Peyer's patch (tissue), 4 donors: ENCODE measurements at regions not wholly inside any gene's neighbourhood (a gene's known extent, or its start where the extent isn't known, plus 50 kb on each side); places are given as distances from the start of the nearest gene placed in this dataset.
"Not testable (repeated sequence)": the region's sequence is repeated elsewhere in the genome, so short reads cannot be mapped to it uniquely, and the experiment has no call there.

ENCODE experiments used
- POLR2A ChIP-seq, 2 donors: fragments of 450-650 bp; IDR thresholded peaks; one replicate each; pipeline ENCODE4 v1.5.1; 2017; ENCODE audit warnings: antibody characterized with exemption in 2 of 2, mild to moderate bottlenecking in 2 of 2, moderate library complexity in 2 of 2
- TF ChIP-seq, protein P1 (sequence below), 6 experiments: fragments of 450-650 bp in 4 of 6; fragments of 200-600 bp in 2 of 6; sonication (generic) in 1 of 6; IDR thresholded peaks; one replicate each; pipeline ENCODE4 v1.5.1; 2017 to 2019; ENCODE audit warnings: antibody characterized with exemption in 6 of 6, mild to moderate bottlenecking in 3 of 6, moderate library complexity in 1 of 6

DNA sequence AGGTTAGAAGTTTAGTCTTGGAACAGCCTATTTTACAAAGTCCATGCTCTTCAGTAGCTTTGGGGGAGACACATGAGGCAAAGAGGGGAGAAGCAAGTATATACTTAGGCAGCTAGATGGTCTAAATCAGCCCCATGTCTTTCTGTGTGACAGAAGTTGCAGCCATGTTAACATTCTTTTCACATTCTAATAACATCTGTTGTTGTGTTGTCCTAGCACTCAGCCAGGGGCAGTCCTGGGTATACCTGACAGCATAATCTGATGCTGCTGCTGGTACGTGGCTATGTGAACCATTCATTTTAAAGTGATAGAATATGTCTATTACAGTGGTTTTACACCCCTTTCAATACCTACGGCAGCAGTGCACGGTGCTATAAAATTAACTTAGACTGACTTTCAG, 1137.0 kb downstream of the KHDRBS2 start:
- TF ChIP-seq, protein P1, sequence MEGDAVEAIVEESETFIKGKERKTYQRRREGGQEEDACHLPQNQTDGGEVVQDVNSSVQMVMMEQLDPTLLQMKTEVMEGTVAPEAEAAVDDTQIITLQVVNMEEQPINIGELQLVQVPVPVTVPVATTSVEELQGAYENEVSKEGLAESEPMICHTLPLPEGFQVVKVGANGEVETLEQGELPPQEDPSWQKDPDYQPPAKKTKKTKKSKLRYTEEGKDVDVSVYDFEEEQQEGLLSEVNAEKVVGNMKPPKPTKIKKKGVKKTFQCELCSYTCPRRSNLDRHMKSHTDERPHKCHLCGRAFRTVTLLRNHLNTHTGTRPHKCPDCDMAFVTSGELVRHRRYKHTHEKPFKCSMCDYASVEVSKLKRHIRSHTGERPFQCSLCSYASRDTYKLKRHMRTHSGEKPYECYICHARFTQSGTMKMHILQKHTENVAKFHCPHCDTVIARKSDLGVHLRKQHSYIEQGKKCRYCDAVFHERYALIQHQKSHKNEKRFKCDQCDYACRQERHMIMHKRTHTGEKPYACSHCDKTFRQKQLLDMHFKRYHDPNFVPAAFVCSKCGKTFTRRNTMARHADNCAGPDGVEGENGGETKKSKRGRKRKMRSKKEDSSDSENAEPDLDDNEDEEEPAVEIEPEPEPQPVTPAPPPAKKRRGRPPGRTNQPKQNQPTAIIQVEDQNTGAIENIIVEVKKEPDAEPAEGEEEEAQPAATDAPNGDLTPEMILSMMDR (IDR thresholded peaks at IDR 0.05), result not testable (repeated sequence)
- not testable (repeated sequence) for TF ChIP-seq POLR2A (IDR thresholded peaks at IDR 0.05)
